CD4-positive, CD25-positive, alpha-beta regulatory T cell (primary cell): ENCODE measurements at regions not wholly inside any gene's neighbourhood (a gene's known extent, or its start where the extent isn't known, plus 50 kb on each side); places are given as distances from the start of the nearest gene placed in this dataset.

Experiments
- ATAC-seq, 2 donors: fragments of 150-1000 bp; cut with Tn5 transposase; one replicate each; pipeline ENCODE4 v1.10.0; 2021; ENCODE audit warnings: low read depth in 2 of 2, moderate number of reproducible peaks in 2 of 2, moderate library complexity in 1 of 2
- DNase-seq, 3 donors: peaks; one replicate each; pipeline versions ENCODE4 v3.0.0 to v3.0.0-alpha.2; 2012 to 2022; ENCODE audit warnings: mixed read lengths in 1 of 3
- H3K27ac ChIP-seq: one replicate; pipeline ENCODE4 v1.7.0; 2013; ENCODE audit warnings: mild to moderate bottlenecking, low read length; ENCODE audit not compliant: insufficient read depth, poor library complexity, severe bottlenecking
- H3K27me3 ChIP-seq: one replicate; pipeline ENCODE4 v1.7.0; 2013; ENCODE audit warnings: low read length; ENCODE audit not compliant: control insufficient read depth, insufficient read depth
- H3K36me3 ChIP-seq: one replicate; pipeline ENCODE4 v1.7.0; 2013; ENCODE audit warnings: mild to moderate bottlenecking, low read length, moderate library complexity; ENCODE audit not compliant: control insufficient read depth, insufficient read depth
- H3K4me1 ChIP-seq: 2 replicates; pipeline ENCODE4 v1.7.0; 2013; ENCODE audit warnings: mild to moderate bottlenecking, low read length; ENCODE audit not compliant: insufficient read depth, control insufficient read depth, poor library complexity, severe bottlenecking
- H3K4me3 ChIP-seq: one replicate; pipeline ENCODE4 v1.7.0; 2013; ENCODE audit warnings: low read depth, mild to moderate bottlenecking, low read length, moderate library complexity
- H3K9me3 ChIP-seq, 2 experiments: 1 replicate in 1 of 2; 2 replicates in 1 of 2; pipeline ENCODE4 v1.7.0; 2013; ENCODE audit warnings: low read length in 2 of 2, mild to moderate bottlenecking in 1 of 2, moderate library complexity in 1 of 2; ENCODE audit not compliant: control insufficient read depth in 2 of 2
- H3K27ac Mint-ChIP-seq, 3 donors: one replicate each; pipeline ENCODE4 v1.8.0; 2020 to 2022; ENCODE audit warnings: mild to moderate bottlenecking in 3 of 3, mixed read lengths in 3 of 3, moderate library complexity in 2 of 3
- H3K27me3 Mint-ChIP-seq: one replicate; pipeline ENCODE4 v1.8.0; 2022; ENCODE audit warnings: mild to moderate bottlenecking, mixed read lengths
- H3K36me3 Mint-ChIP-seq: one replicate; pipeline ENCODE4 v1.8.0; 2020; ENCODE audit warnings: mixed read lengths
- H3K4me1 Mint-ChIP-seq, 4 donors: one replicate each; pipeline ENCODE4 v1.8.0; 2020 to 2022; ENCODE audit warnings: mixed read lengths in 4 of 4, mild to moderate bottlenecking in 1 of 4
- H3K4me3 Mint-ChIP-seq, 4 donors: one replicate each; pipeline ENCODE4 v1.8.0; 2020 to 2022; ENCODE audit warnings: mild to moderate bottlenecking in 4 of 4, mixed read lengths in 4 of 4, moderate library complexity in 3 of 4
- H3K9me3 Mint-ChIP-seq, 7 donors: one replicate each; pipeline ENCODE4 v1.8.0; 2020 to 2022; ENCODE audit warnings: mixed read lengths in 7 of 7, mild to moderate bottlenecking in 3 of 7, moderate library complexity in 2 of 7

- peaks cover 2 to 8% of the 10 kb centered on the region in 2 experiments for H3K9me3 ChIP-seq
- peaks cover 4 to 17% (median 8%) of the 10 kb centered on the region in 7 donors for H3K9me3 Mint-ChIP-seq
- H3K27ac Mint-ChIP-seq: no peak overlapping the region
- H3K27me3 Mint-ChIP-seq: no peaks in the 10 kb centered on the region
- no peak for ATAC-seq
- H3K36me3 Mint-ChIP-seq: no peaks in the 10 kb centered on the region
- no peak overlapping the region for H3K4me3 ChIP-seq
- no peaks in the 10 kb centered on the region for H3K4me1 ChIP-seq
- no peak overlapping the region for H3K27ac ChIP-seq
- DNase-seq: no peak
- H3K27me3 ChIP-seq: no peaks in the 10 kb centered on the region
- H3K4me1 Mint-ChIP-seq: peaks cover 0 to 4% (median 0%) of the 10 kb centered on the region in 4 donors
- H3K4me3 Mint-ChIP-seq: no peak overlapping the region
- no peaks in the 10 kb centered on the region for H3K36me3 ChIP-seq
Observed at GRCh38 chr10:107631876-107632275, 467.4 kb upstream of the SORCS1 start.

GRCh38 chr10:107626862-107627261, 462.4 kb upstream of the SORCS1 start:
- Histone ChIP-seq H3K9me3 (peaks cover 0 to 2% of the 10 kb centered on the region in 2 experiments), H3K27ac (no peak overlapping the region), H3K4me1 (no peaks in the 10 kb centered on the region), H3K4me3 (no peak overlapping the region), H3K36me3 (no peaks in the 10 kb centered on the region), H3K27me3 (no peaks in the 10 kb centered on the region)
- Mint-ChIP-seq H3K27me3 (no peaks in the 10 kb centered on the region), H3K4me1 (no peaks in the 10 kb centered on the region), H3K9me3 (peaks cover 0 to 14% (median 5%) of the 10 kb centered on the region in 7 donors), H3K36me3 (no peaks in the 10 kb centered on the region), H3K27ac (no peak overlapping the region), H3K4me3 (no peak overlapping the region)
- no peak for ATAC-seq
- no peak for DNase-seq

- H3K4me3 ChIP-seq: no peak overlapping the region
- H3K4me3 Mint-ChIP-seq: no peak overlapping the region
- no peaks in the 10 kb centered on the region for H3K9me3 ChIP-seq
- no peaks in the 10 kb centered on the region for H3K4me1 Mint-ChIP-seq
- H3K27ac Mint-ChIP-seq: no peak overlapping the region
- H3K4me1 ChIP-seq: no peaks in the 10 kb centered on the region
- peaks cover 0 to 23% (median 7%) of the 10 kb centered on the region in 7 donors for H3K9me3 Mint-ChIP-seq
- H3K27ac ChIP-seq: no peak overlapping the region
- no peaks in the 10 kb centered on the region for H3K36me3 Mint-ChIP-seq
- no peak for DNase-seq
- ATAC-seq: no peak
- H3K27me3 Mint-ChIP-seq: no peaks in the 10 kb centered on the region
- no peaks in the 10 kb centered on the region for H3K27me3 ChIP-seq
- no peaks in the 10 kb centered on the region for H3K36me3 ChIP-seq
Observed at GRCh38 chr10:107623292-107623691, 458.8 kb upstream of the SORCS1 start.

- Mint-ChIP-seq H3K36me3 (no peaks in the 10 kb centered on the region), H3K4me3 (no peak overlapping the region), H3K27me3 (no peaks in the 10 kb centered on the region), H3K9me3 (peaks cover 3 to 27% (median 5%) of the 10 kb centered on the region in 7 donors), H3K27ac (no peak overlapping the region), H3K4me1 (no peaks in the 10 kb centered on the region)
- H3K27ac ChIP-seq: no peak overlapping the region
- no peaks in the 10 kb centered on the region for H3K27me3 ChIP-seq
- DNase-seq: no peak
- H3K4me1 ChIP-seq: no peaks in the 10 kb centered on the region
- no peak overlapping the region for H3K4me3 ChIP-seq
- H3K36me3 ChIP-seq: no peaks in the 10 kb centered on the region
- H3K9me3 ChIP-seq: no peaks in the 10 kb centered on the region
- no peak for ATAC-seq
Observed at GRCh38 chr10:107619139-107619538, 454.6 kb upstream of the SORCS1 start.

GRCh38 chr10:107618504-107618994, 454.0 kb upstream of the SORCS1 start:
- Mint-ChIP-seq H3K27ac (no peak overlapping the region), H3K27me3 (no peaks in the 10 kb centered on the region), H3K36me3 (no peaks in the 10 kb centered on the region), H3K9me3 (peaks cover 3 to 24% (median 3%) of the 10 kb centered on the region in 7 donors), H3K4me3 (no peak overlapping the region), H3K4me1 (no peaks in the 10 kb centered on the region)
- DNase-seq: no peak
- Histone ChIP-seq H3K4me1 (no peaks in the 10 kb centered on the region), H3K27ac (no peak overlapping the region), H3K36me3 (no peaks in the 10 kb centered on the region), H3K27me3 (no peaks in the 10 kb centered on the region), H3K9me3 (no peaks in the 10 kb centered on the region), H3K4me3 (no peak overlapping the region)
- no peak for ATAC-seq

GRCh38 chr10:107616463-107617410, 452.2 kb upstream of the SORCS1 start:
- H3K36me3 Mint-ChIP-seq: no peaks in the 10 kb centered on the region

GRCh38 chr10:107616031-107616430, 451.5 kb upstream of the SORCS1 start:
- H3K4me1 ChIP-seq: no peaks in the 10 kb centered on the region
- Mint-ChIP-seq H3K27ac (no peak overlapping the region), H3K36me3 (no peaks in the 10 kb centered on the region), H3K4me3 (no peak overlapping the region), H3K9me3 (peaks cover 3 to 38% (median 5%) of the 10 kb centered on the region in 7 donors), H3K27me3 (no peaks in the 10 kb centered on the region), H3K4me1 (no peaks in the 10 kb centered on the region)
- H3K27ac ChIP-seq: no peak overlapping the region
- H3K9me3 ChIP-seq: no peaks in the 10 kb centered on the region
- no peak for DNase-seq
- H3K36me3 ChIP-seq: no peaks in the 10 kb centered on the region
- ATAC-seq: no peak
- no peak overlapping the region for H3K4me3 ChIP-seq
- no peaks in the 10 kb centered on the region for H3K27me3 ChIP-seq

More at GRCh38 chr10:107616463-107617410, 452.2 kb upstream of the SORCS1 start:
- H3K4me1 Mint-ChIP-seq: no peaks in the 10 kb centered on the region
- H3K9me3 Mint-ChIP-seq: peaks cover 3 to 35% (median 5%) of the 10 kb centered on the region in 7 donors
- DNase-seq: no peak
- Histone ChIP-seq H3K4me1 (no peaks in the 10 kb centered on the region), H3K36me3 (no peaks in the 10 kb centered on the region), H3K27me3 (no peaks in the 10 kb centered on the region), H3K27ac (no peak overlapping the region), H3K4me3 (no peak overlapping the region), H3K9me3 (no peaks in the 10 kb centered on the region)
- no peak for ATAC-seq
- H3K27me3 Mint-ChIP-seq: no peaks in the 10 kb centered on the region
- H3K4me3 Mint-ChIP-seq: no peak overlapping the region
- no peak overlapping the region for H3K27ac Mint-ChIP-seq
